HG03571 (cell line): ENCODE measurements at regions not wholly inside any gene's neighbourhood (a gene's known extent, or its start where the extent isn't known, plus 50 kb on each side); places are given as distances from the start of the nearest gene placed in this dataset.
"Not testable (repeated sequence)": the region's sequence is repeated elsewhere in the genome, so short reads cannot be mapped to it uniquely, and the experiment has no call there.

ENCODE experiments used
- ATAC-seq: cut with Tn5 transposase; IDR thresholded peaks from one replicate; pipeline ENCODE4 v1.9.1; 2021; ENCODE audit not compliant: unreplicated experiment

DNA sequence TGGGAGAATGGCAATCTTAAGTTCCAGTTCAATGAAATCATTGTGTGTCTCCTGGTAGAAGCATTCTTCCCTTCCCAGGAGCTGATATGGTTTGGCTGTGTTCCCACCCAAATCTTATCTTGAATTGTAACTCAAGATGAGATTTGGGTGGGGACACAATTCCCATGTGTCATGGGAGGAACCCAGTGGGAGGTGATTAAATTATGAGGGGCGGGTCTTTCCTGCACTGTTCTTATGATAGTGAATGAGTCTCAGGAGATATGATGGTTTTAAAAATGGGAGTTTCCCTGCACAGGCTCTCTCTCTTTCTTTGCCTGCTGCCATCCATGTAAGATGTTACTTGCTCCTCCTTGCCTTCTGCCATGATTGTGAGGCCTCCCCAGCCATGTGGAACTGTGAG lies 108.3 kb upstream of the RUNX1 start:
- ATAC-seq, result not testable (repeated sequence)

DNA sequence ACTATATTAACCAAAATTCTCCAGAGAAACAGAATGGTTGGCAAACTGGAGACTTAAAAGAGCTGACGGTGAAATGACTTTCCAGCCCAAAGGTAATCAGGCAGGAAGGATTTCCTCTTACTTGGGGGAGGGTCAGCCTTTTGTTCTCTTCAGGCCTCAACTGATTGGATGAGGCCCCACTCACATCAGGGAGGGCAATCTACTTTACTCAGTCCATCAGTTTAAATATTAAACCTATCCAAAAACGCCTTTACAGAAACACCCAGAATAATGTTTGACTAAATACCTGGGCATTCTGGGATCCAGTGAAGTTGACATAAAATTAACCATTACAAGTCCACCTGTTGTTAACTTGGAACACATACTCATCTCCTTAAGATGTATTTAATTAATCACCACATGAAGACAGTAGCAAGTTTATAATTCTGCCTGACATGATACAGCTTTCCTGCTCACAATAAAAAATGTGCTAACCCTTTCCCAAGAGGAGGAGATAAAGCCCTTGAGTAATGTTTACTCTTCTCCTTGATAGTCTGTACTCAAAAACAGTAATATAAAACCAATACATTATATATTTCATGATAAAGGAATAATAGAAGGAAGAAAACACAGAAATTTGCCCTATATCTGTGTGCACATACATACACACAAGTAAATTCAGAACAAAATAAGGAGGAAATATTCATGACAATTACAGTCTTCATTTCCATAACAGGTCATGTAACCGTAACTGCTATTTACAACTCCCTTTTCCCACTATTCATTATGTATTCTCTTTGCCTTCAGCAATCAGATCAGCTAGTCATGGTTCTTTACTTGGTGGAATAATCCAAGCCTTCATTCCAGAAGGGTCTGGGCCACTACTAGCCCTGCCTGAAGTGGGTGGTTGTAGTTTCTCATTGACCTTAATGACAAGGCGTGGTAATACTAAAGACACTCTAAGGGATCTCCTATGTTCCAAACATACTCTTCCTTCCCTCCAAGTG lies 107.5 kb upstream of the RUNX1 start:
- no peak for ATAC-seq

DNA sequence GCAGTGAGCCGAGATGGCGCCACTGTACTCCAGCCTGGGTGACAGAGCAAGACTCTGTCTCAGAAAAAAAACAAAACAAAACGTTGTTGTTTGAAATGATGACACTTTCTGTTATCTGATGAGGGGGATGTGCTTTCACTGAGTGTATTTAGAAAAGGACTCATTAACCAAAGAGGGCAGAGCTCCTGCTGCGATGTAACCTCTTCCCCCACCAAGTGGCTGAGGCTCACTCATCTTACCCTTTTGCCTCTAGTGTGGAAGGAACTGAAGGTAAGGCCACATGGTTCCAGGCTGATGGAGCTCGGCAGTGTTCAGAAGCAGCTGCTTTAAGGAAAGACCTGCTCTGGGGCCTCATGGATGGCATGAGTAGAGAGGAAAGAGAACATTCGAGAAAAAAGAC lies 105.7 kb upstream of the RUNX1 start:
- ATAC-seq, result no peak

DNA sequence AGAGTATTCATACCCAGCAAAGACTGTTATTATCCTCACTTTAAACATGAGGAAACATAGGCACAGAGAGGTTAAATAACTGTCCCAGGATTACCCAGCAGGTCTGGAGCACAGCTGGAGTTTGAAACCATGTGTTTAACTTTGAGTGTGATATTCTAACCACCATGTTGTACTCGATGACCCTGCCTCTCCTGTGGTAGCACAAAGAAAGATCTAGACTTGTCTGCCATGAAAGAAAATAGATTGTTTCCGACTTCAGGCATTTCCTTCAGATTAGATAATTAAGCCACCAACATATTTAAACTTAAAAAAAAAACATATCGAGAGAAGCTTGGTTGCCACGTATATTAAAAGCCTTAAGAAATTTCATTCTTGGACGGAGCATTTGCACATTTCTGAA lies 104.6 kb upstream of the RUNX1 start:
- ATAC-seq, result no peak

DNA sequence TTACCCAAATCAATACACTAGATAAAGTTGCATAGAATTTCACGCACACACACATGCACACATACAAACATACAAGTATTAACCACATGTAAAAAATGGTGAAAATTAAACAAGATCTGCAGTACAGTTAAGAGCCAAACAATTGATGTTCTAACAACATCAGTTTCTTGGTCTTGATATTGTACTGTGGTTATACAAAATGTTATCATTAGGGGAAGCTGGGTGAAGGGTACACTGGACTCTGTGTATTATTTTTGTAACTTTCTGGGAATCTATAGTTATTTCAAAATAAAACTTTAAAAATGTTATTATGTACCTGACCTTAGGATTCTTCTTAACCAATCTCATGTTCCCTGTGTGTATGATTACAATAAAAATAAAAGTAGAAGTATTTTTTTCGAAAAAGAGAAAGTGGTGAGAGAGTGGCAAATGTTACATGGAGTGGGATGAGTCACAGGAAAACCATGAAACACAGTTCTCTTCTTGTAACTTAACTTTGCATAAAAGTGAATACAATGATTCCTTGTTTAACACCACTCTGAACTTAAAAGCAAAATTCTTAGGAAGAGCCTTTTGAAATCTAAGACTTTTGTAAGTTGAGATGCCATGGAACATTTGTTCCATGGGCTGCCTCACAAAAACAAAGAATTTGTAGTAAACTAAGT lies 101.6 kb upstream of the RUNX1 start:
- ATAC-seq, result no peak

DNA sequence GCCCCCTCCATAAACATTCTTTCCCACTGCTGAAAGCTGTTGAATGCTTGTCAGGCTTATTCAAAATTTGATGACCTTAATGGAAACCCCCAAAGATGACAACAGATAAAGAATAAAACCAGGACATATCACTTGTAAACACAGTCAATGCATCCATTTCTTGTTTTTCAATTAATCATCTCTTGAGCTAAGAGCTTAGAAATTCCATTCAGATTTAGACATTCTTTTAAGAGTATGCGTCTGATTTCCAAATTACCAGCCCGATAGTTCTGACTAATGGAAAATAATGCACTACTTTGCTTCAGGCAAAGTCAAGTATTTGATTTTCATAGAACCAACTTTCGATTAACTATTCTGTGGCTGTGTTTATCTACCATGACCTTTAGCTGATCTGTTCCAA lies 100.6 kb upstream of the RUNX1 start:
- no peak for ATAC-seq

DNA sequence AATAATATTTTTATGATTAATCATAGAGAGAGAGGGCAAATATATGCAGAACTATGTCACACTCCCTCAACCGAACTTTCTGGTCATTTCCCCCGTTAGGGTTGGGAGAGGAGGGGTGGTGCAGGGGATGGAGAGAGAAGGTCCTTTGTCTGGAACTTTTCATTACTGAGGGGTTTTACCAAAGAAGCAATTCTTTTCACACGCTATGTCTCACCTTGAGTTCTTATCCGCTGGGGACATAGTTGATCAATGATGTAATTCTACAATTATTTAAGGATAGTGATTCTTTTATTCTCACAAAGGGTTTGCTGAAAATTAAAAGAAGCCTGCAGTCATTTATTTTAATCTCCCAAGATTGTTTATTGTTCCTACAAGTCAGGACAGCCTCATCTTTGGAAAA lies 98.3 kb upstream of the RUNX1 start:
- ATAC-seq, result no peak

DNA sequence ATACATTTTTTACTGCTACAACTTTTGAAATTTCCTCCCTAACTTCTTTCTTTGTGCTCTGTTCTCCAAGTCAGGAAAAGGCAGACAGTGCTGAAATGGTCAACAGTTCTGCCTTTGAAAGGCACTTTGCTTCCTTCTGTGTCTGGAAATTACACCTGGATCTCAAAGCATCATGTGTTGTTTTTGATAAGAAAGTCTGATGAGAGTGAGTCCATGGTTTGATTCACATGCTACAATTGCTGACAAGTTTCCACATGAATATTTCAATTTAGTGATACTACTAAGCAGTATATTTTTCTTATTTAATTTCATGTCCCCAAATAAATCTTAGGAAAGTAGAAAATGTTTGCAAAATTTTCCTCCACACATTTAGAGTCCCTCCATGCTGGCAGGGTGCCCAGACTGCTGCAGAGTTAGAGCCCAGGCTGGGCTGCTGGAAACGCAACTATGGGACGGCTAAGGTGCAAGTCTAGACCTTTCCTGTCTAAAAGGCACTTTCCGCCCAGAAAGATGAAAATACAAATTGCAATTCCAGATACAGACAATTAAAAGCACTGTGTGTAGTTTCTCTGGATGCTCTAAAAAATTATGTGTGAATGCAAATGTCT lies 96.6 kb upstream of the RUNX1 start:
- ATAC-seq, result no peak

DNA sequence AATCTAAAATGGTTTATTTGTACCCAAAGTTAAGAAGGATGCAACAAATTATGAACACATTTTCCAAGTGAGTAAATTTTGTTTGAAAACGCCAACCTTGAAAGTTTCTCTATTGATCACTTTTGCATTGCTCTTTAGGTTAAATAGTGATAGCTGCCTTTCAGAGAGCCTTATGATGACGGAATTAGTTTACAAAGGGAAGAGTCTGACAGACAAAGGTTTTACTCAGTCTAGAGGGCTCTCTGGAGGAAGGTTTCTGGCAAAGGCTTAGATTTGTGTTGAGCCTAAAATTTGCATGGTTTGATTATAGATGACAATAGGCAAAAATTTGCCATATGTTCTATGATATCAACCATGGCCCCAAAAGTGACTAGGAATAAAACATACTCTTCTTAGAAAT lies 95.9 kb upstream of the RUNX1 start:
- no peak for ATAC-seq

DNA sequence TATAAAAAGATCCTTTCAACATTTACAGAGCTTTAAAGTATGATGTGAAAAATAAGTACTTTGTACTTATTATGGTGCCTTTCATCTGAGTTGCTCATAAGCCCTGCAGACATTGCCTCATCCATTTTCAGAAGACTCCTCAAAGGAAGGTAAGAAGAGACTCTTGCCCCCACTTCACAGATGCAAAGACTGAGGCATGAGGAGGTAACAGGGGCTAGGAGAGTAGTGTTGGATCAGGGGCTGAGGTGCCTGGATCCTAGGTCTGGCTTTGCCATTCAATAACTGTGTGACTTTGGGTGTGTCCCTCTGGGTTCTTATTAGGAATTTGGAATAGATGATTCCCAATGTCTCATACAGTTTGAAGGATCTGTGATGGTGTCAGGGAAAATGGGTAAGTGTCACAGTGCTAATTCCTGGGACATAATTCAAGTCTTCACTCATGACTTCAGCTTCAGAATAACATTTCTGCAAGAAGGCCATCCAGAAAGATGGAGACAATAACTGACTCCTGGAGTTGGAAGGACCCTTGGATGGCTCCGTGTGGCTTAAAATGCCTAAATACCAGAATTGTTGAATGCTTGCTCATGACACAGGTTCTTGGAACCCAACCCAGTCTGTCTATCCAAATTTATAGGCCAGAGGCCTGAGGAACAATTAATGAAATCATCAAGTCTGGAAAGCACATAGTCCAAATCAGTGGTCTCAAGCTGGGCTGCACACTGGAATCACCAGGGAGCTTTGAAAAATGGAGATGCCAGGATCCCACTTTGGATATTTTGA lies 93.1 kb upstream of the RUNX1 start:
- ATAC-seq, result no peak

DNA sequence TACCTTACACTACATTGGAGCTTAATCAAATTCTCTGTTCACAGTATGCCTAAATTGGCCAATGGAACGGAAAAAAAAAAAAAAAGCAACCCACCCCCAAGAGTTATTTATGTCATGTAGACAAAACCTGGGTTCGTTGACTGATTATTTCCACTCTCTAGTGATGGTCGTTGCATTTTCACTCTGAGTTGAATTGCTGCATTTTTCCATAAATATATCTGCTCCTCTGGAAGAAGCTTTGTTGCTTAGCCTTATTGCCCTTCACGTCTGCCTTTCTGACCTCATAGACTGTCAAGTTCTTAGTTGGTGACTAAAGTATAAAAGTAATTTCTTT lies 90.2 kb upstream of the RUNX1 start:
- ATAC-seq, result no peak

DNA sequence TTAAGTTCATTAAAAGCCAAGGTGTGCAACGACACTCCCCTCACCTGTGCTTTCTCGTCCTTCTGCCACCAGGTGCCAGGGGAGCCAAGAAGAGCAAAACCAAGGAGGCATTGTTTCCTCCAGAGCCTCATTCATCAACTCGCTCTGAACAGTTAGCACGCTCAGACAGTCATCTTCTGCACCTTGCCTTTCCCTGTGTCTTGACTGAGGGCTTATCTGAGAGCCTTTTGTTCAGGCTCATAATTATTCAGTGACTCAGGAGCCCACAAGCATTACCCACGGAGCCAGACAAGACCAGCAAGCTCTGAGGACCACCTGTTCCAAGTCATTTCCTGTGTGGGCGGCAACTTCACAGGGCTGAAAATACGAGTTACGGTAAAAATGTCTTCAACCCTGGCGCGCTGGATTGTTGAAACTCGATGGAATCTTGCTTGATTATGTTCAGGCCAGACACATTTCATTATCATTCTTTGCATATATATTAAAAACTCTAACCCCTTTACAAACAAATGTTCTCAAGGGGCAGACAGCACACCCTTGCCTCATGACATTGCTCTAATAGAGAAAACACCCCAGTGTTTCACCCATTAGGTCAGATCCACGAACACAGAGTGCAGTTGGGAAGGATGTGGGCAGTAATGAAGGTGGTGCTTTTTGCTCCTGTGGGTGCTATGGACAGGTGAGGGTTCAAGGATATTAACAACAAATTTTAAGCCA lies 89.7 kb upstream of the RUNX1 start:
- ATAC-seq, result no peak

DNA sequence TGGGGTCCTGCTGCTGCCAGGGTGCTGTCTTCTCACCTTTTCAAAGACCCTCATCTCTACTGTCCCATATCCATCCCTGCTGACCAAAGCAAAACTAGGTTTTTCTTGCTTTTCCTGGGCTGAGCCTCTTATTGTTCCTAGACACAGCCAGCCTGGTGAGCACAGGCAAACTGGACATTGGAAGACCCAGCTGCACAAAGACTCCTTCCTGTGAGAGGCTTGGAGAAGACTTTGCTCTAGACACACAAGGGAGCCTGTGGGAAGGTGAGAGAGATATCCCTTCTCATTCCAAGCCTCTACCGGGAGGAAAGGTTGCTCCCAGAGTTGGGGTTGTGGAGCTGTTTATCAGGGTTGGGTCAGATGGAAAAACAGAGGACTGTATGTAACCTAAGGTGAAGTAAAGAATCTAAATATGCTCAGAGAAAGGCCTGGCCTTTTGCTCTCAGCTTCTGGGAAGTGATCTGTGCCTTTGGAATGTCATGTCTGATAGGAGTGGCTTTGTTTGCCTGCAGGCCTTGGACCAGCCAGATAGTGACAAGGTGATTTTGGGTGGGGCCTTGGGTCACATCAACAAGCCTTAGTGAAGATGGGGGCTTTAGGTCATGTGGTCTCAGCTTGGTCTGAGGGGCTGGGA lies 87.6 kb upstream of the RUNX1 start:
- ATAC-seq, result no peak

DNA sequence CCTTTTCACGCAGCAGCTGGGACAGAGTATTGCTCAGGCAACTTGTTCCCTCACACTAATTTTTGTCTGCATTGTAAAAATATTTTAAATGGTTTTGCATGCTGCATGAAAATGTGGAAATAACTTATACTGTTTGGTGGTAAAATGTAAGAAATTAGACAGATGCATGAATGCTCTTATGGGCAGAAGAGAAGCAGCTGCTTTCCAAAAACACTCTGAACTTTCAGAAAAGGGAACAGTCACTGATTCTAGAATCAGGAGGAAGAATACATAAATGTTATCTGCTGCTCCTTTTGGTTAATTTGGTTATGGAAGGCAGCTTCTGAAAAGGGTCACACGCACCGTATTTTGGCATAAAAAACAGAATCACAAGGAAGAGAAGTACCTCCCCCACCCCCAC lies 87.0 kb upstream of the RUNX1 start:
- no peak for ATAC-seq

DNA sequence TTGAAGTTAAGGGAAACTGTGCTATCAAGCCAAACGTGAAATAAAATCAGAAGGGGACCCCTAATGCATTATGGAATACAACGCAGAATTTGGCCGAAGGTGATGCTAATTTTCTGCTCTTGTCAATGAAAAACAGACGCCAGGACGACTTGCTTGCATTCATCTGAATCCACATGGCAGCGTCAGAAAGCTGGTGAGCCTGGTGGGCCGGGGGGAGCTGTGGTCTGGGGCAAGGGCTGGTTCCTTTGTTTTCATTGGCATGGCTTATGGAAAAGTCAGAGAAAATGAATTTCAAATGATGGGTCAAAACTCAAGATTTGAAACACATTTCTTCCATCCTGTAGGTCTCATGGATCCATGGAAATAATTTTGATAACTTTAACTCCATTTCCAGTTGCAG lies 86.4 kb upstream of the RUNX1 start:
- ATAC-seq, result no peak

DNA sequence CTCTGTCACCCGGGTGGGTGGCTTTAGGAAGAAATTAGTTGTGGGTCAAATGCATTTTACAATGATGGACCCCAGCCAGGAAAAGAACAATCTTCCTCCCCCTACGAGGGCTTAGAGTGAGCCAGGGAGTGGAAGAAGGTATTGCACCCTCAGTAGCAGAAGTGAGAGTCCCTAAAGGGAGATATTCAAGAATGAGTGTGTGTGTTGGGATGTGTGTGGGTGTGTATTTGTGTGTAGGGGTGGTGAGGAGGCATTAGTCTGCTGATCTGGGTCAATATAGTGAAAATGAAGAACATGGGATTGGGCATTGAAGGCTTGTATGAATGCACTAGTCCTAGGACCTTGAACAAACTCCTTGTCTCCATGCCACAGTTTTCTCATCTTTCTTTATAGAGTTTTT lies 85.2 kb upstream of the RUNX1 start:
- no peak for ATAC-seq

DNA sequence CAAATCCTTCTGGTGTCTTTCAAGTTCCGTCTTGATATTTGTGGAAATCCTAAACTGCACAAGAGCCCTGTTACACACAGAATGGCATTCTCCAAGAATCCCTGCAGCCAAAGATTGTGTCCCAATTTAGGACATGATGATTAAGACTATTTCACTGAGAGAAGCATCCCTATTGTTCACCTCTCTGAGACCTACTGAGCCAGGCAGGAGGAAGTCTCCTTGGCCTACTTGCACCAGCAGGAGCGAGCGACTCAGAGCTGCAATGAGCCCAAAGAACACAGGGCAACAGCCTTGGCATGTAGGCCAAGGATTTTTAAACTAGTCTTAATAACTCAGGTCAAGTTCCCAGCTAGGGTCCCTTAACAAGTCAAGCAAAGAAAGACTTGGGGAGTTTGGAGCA lies 79.4 kb upstream of the RUNX1 start:
- no peak for ATAC-seq

DNA sequence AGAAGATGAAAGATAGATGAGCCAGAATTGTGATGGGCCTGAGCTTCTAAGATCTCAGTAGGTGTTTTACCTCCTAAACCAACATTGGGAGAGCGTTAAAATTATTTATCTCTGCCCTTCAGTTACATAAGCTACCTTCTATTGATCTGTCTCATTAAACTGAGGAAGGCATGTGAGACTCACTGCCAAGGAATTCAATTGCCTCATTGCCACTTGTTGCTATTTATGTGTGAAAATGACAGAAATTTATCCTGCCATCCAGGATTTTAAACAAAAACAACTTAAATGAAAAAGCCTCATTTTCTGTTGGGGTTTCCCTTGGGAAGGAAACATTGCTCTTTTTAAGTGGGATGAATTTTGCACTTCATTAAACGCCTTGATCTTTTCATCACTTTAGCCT lies 78.7 kb upstream of the RUNX1 start:
- no peak for ATAC-seq

DNA sequence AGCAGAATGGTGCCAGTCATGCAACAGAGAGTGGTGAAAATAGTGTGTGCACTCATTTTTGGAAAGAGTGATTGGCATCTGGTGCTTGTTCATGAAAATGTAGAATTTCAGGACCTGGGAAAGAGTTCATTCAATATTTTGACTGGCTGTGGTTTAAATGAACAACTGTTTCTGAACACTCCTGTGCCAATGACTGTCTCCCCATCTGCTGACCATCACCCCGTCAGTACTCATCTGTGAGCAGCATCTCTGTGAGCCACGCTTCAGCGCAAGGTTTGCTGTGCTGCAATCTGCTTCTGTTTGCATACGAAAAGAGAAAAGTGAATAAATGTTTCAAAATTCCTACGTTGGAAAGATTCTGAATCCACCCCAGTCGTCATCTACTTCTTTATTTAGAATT lies 77.9 kb upstream of the RUNX1 start:
- no peak for ATAC-seq

DNA sequence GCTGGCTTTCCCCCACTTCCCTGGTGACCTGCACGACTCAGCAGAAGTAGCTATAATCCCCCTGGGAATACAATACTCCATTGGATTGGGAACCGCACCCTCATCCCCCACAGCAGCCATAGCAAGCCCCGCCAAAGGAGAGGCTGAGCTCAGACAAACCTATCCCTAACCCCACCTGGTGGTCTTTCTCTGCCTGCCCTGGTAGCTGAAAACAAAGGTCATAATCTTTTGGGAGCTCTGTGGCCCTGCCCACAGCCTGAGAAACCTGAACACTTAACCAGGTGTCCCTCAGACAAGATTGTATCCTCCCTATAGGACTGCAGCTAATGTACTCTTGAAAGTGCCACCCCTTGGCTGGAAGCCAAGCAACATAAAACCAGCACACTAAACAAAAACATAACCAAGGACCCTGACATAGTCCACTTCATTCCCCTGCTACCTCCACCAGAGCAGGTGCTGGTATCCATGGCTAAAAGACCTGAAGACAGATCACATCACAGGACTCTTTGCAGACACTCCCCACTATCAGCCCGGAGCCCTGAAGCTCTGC lies 71.6 kb upstream of the RUNX1 start:
- ATAC-seq, result no peak
